GM12892 (cell line): ENCODE measurements at regions not wholly inside any gene's neighbourhood (a gene's known extent, or its start where the extent isn't known, plus 50 kb on each side); places are given as distances from the start of the nearest gene placed in this dataset.

Experiments
- DNase-seq: peaks from one replicate; pipeline ENCODE4 v3.0.0; 2011; ENCODE audit not compliant: insufficient read length
- FAIRE-seq: peaks from 2 replicates; lab custom pipeline; 2011; peaks lifted over from hg19 to GRCh38; lab: Jason Lieb, UNC
- POLR2A ChIP-seq: IDR thresholded peaks from 2 replicates; pipeline ENCODE4 v1.6.1; 2011; ENCODE audit warnings: low read depth, low read length, control low read depth
- POLR2AphosphoS5 ChIP-seq: IDR thresholded peaks from 2 replicates; pipeline ENCODE4 v1.6.1; 2011; ENCODE audit warnings: low read depth, low read length, control low read depth
- TAF1 ChIP-seq: IDR thresholded peaks from 2 replicates; pipeline ENCODE4 v1.6.1; 2011; ENCODE audit warnings: low read depth, mild to moderate bottlenecking, control low read depth, low read length, borderline replicate concordance

DNA sequence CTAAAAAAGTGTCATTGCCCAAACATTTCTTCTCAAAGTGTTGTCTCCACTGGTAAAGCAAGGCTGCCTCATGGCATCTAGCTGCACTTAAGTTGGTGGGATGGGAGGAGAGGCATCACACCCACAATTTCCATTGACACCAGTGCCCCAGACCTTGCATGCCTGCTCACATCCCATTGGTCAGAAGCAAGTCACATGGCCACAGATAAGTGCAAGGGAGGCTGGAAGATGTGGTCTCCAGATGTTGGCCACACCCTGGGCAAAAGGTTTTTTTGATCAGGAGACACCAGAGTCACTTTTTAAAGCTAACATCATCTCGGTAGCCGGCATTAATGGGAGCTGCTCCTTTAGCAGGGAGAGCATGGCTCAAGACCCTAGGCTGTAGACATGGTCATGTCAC, 157.1 kb upstream of the CST7 start:
- FAIRE-seq (no peak), DNase-seq (no peak)
- no peak for TF ChIP-seq POLR2A
- no peak for TF ChIP-seq POLR2AphosphoS5
- no peak for TF ChIP-seq TAF1

DNA sequence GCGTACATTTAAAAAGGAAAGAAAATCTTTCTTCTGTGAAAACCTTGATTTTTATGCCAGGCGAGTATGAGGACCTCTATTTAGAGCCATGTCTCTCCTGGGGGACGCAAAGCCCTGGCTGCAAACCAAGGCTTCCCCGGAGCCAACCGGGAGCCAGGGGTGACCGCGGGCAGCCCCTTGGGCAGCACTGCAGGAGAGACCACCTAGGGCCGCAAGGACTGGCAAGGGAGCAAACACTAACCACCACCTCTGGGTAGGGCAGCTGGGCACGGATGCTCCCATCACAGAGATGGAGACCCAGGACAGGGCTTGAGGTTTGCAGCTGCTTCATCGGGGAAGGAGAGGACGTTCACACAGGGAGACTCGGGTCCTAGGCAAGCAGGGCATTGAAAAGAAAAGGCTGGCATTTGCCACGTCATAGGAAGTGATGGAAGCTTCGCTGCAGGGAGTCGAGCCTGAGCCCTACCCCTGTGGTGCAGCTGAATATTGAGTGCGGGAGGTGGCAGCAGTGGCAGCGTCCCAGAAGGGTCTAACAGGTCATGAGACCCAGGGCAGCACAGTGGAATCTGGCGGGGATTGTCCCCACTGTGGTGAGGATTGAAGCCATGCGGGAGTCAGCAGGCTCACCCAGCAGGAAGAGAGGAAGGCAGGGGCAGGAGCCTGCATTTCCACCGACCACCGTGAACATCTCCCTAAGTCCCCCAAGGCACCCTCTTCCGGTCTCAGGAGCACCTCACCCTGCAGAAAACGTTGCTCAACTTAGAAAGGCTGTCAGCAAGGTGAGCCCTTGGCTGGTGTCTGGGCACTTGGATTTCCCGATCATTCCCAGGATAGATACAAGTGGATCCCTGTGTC, 156.2 kb upstream of the CST7 start:
- DNase-seq, result no peak
- no peak for FAIRE-seq
- TF ChIP-seq TAF1, result no peak
- TF ChIP-seq POLR2A, result no peak
- no peak for TF ChIP-seq POLR2AphosphoS5

DNA sequence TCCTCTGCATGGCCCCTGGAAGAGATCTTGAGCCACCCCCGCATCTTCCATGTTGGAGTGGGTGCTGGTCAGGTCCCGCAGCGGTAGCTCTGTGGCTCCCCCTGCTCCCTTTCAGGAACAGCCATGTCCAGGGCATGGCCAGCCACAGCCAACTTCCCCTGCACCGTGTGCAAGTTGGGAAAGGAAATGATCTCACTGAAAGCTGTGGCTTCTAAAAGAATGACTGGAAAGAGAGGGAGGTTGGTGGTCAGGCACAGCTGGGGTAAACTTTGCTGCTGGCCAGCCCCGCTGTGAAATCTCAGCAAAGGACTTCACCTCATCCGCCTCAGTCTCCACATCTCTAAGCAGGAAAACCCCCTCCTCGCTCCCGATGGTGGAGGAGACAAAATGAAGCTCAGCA, 153.6 kb upstream of the CST7 start:
- TF ChIP-seq POLR2A (no peak), POLR2AphosphoS5 (no peak), TAF1 (no peak)
- DNase-seq (no peak), FAIRE-seq (no peak)

DNA sequence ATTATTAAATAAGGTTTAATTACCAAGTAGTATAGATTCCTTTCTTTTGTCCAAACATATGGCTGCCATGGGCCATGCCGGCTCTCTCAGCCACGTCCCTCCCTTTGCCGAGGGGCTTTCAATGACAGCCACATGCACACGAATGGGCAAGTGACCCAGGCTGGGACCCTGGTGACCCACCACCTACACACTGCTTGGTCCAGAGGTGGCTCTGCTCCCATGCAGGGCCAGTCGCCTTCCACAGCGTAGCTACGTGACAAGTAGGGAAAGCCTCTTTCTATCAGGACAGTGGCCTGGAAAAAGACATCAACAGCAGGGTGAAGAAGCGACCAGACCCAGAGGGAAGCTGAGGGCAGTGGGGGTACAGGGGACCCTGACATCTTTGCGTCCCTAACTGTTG, 152.8 kb upstream of the CST7 start:
- FAIRE-seq (no peak), DNase-seq (no peak)
- no peak for TF ChIP-seq TAF1

DNA sequence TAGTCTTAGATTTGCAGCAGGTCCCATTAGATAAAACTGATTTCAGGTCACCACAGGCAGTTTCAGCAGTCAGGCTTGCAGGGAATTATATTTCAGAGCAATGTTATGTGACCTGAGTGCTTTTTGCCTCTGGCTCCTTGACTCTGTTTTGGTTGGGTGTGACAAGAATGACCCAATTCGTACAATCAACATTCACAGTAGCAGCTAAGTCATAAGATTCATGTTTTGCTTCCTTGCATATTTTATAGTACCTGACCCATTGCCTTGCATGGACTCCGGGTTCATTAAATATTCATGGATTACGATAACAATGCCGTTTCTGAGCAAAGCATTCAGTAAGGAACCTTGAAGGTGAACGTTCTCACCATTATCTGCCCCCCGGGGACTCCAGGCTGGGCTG, 152.0 kb upstream of the CST7 start:
- TF ChIP-seq POLR2A, result no peak
- DNase-seq (no peak), FAIRE-seq (no peak)

DNA sequence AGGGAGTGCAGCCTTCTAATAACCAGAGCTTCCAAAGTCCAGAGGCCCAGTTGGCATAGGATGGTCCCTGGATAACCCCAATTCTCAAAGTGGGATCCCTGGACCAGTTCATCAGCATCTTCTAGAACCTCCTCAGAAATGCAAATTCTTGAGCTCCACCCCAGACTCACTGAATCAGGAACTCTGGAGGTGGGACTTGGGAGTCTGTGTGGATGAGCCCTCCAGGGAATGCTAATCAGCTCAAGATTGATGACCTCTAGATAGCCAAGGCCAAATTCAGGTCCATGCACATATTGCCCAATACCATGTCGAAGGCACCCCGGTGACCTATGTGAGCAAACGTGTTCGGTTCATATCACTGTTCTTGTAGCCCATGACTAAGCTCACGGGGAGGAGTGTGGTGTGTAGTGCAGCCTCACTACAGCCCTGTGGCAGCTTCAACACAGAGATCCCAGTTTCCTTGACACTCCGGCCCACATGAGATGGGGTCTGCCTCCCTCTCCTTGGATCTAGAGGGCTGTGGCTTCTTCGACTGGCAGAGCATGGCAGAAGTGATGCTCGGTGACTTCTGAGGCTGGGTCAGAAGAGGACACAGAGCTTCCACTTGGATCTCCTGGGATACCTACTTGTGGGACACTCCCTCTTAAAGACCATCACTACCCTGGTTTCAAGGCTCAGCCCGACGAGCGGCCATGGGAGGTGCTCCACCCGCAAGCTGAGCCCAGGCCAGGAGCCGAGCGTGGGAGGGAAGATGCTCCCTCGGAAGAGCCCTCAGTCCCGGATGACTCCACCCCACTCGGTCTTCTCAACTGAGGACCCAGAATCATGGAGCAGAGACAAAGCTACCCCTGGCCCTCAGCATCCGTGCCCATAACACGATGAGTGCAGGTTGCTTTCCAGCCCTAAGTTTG, 151.1 kb upstream of the CST7 start:
- no peak for DNase-seq
- FAIRE-seq, result no peak
- TF ChIP-seq POLR2AphosphoS5 (no peak), TAF1 (no peak), POLR2A (no peak)

DNA sequence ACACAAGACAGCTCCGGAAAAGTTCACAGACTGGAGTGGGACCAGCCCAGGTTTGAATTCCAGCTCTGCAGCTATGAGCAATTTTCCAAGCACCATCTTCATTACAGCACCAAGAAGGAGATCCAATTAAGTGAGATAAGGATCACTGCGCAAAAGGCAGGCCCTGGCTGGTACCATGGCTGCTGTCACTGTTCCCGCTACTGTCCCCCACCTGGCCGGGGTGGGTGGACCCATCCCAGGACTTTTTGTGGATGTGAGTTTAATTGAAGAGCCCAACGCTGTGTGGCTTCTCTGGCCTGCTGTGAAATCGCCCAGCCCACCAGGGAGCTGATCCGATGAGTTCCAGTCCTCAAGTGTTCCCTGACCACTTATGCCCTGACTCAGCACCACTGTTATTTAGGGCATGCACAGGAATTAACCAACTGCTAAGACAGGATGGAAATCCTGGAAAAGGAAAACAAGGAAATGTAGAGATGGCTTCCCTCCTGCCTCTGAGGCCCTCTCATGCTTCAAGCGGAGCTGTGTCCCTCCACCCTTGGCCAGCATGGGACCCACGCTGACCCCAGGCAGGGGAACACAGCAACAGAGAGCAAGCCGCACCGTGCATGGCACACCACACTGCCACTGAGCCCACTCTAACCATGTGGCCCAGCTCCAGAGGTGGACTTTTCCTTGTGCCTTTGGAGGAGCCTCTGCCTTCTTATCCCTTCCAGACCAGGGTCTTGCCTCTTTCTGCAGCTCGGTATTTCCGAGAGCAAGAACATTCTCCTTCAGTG, 150.0 kb upstream of the CST7 start:
- TF ChIP-seq POLR2A (no peak), POLR2AphosphoS5 (no peak), TAF1 (no peak)
- DNase-seq (no peak), FAIRE-seq (no peak)

DNA sequence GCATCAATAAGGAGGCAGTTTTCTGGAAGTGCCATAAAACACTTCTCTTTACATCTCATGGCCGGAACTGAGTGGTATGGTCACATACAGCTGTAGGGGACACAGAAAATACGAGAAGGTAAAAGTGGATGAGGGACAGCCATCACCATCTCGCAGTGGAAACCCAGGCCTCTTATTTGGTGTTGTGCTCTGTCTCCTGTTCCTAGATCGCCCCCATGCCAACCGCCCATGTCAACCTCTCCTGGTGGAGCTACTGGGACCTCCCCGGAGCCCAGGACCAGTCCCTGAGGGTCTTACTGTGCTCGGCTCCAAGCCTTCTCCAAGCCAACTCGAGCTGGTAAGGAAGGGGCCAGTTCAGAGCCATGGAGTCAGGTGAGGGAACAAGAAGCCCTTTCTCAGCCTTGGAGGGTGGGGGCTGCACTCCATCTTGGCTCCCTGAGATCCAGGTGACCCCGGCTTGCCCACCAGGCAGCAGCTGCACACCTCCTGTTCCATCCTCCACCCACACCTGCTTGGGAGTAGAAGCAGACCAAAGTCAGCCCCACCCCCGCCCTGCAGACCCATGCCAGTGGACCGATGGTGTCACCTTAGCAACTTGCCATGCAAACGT, 149.0 kb upstream of the CST7 start:
- FAIRE-seq (no peak), DNase-seq (no peak)
- TF ChIP-seq POLR2A (no peak), TAF1 (no peak), POLR2AphosphoS5 (no peak)

DNA sequence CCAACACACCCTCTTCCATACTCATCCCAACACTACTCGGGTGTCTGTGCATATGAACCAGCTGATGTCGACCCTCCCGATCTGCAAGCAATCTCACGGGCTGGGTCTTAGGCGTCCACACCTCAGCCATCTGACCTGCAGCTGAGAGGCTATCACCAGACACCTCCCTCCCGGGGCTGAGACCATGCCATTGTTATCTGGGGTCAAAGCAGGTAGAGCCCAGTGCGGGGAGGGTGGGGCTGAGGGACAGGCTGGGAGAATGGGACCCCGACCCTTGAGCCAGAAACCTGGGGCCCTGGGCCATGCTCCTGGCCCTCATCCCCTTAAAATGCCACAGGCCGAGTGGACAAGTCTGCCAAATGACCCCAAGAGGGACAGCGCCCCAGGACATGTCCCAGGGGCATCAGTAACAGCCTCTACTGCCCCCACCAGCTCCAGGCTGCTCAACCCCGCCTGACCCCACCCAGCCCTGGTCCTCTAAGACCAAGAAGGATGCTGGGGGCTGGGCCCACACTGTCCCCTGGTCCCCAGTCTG, 146.7 kb upstream of the CST7 start:
- FAIRE-seq (no peak), DNase-seq (no peak)
- TF ChIP-seq POLR2A (no peak), TAF1 (no peak), POLR2AphosphoS5 (no peak)

DNA sequence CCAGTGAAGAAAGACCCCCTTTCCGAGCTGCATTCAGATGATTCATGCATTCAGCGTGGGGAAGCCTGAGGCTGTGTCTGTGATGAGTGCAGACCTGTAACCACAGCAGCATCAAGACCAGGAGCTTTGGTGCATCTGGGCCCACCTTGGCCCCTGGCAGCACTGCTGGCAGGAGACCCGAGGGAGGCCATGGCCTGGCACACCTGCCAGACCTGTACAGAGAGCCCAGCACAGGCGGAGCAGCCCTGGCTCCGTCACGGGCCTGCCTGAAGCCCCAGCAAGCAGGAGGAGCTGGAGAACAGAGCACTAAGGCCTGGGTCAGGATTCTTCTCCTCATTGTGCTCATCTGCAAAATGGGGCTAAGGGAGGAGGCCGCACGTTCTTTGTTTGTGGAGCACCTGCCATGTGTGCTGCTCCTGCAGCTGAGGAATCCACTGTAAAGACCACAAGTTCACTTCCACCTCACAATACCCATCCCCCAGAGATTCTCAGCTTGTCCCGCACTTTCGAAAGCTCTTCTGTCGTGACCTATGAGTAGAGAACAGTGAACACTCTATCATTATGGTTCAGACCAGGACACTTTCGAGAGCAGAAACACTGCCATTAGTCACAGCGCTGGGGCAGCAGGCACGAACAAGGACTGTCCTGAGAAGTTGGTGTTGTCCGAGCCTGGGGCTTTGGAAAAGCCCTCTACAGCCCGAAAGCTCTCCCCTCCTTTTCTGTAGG, 144.4 kb upstream of the CST7 start:
- FAIRE-seq (no peak), DNase-seq (no peak)
- TF ChIP-seq TAF1 (no peak), POLR2A (no peak), POLR2AphosphoS5 (no peak)
